HCT116 (cell line): ENCODE measurements at regions not wholly inside any gene's neighbourhood (a gene's known extent, or its start where the extent isn't known, plus 50 kb on each side); places are given as distances from the start of the nearest gene placed in this dataset.

Experiments used
- ATAC-seq: fragments of 200-7000 bp; cut with Tn5 transposase; 2 replicates; pipeline ENCODE4 v1.9.1; 2020; ENCODE audit warnings: mild to moderate bottlenecking, moderate library complexity
- BruUV-seq: library from RNA; stranded (reverse); fragments of 400-500 nt; replicated peaks from 2 replicates; lab custom pipeline; 2021; lab: Mats Ljungman, UMichigan
- CTCF ChIA-PET: fragments of 300-600 bp; sonication (Branson Sonifier 250); formaldehyde crosslinking; loops from one replicate; lab custom pipeline; 2021; ENCODE audit warnings: antibody characterized with exemption; lab: Charles Lee
- POLR2A ChIA-PET: fragments of 300-600, 350-600 bp; sonication (Branson Sonifier 250); formaldehyde crosslinking; loops from one replicate; lab custom pipeline; 2021; ENCODE audit warnings: antibody characterized with exemption; lab: Charles Lee
- RAD21 ChIA-PET, 2 experiments: fragments of 300-600 bp; sonication (Branson Sonifier 250); formaldehyde crosslinking; loops; one replicate each; lab custom pipeline; 2023; ENCODE audit warnings: low total read pairs in 2 of 2; ENCODE audit not compliant: uncharacterized antibody in 2 of 2, unreplicated experiment in 2 of 2, low non-redundant PET in 1 of 2; lab: Charles Lee
- DNase-seq: peaks from one replicate; pipeline ENCODE4 v3.0.0-alpha.2; 2010; ENCODE audit warnings: low read depth, low spot score
- H2AFZ ChIP-seq: fragments of 200-600 bp; shearing (Covaris generic), sonication (generic); 2 replicates; pipeline ENCODE4 v1.6.1; 2017; ENCODE audit warnings: low read depth, mixed run types, mixed read lengths, antibody characterized with exemption, low read length; ENCODE audit not compliant: poor library complexity, severe bottlenecking
- H3K27ac ChIP-seq: 2 replicates; pipeline ENCODE4 v1.5.1; 2012; ENCODE audit warnings: low read depth, low read length
- H3K27me3 ChIP-seq: fragments of 200-600 bp; sonication (generic); 2 replicates; pipeline ENCODE4 v1.6.1; 2016; ENCODE audit warnings: mixed run types, low read length, mixed read lengths; ENCODE audit not compliant: insufficient read depth
- H3K36me3 ChIP-seq, 2 experiments: fragments of 200-500 bp in 1 of 2; fragments of 200-600 bp in 1 of 2; sonication (Bioruptor generic) in 1 of 2; sonication (generic) in 1 of 2; 2 replicates each; pipeline versions ENCODE4 v1.5.1 to v1.6.1; 2014 to 2016; ENCODE audit warnings: low read length in 2 of 2, inconsistent platforms in 1 of 2, mixed read lengths in 1 of 2, mixed run types in 1 of 2; ENCODE audit not compliant: insufficient read depth in 2 of 2, control insufficient read depth in 1 of 2
- H3K4me1 ChIP-seq, 2 experiments: fragments of 200-600 bp in 1 of 2; sonication (generic) in 1 of 2; 2 replicates each; pipeline versions ENCODE4 v1.5.1 to v1.6.1; 2012 to 2017; ENCODE audit warnings: low read length in 2 of 2, inconsistent platforms in 1 of 2, mild to moderate bottlenecking in 1 of 2, mixed read lengths in 1 of 2, mixed run types in 1 of 2, moderate library complexity in 1 of 2; ENCODE audit not compliant: insufficient read depth in 2 of 2, control insufficient read depth in 1 of 2
- H3K4me2 ChIP-seq: fragments of 200-600 bp; sonication (generic); 2 replicates; pipeline ENCODE4 v1.6.1; 2017; ENCODE audit warnings: mixed run types, low read length, mixed read lengths
- H3K4me3 ChIP-seq, 2 experiments: fragments of 200-600 bp in 1 of 2; sonication (generic) in 1 of 2; replicated peaks in 1 of 2; 2 replicates each; pipeline ENCODE4 v1.5.1; 2011 to 2016; ENCODE audit warnings: low read length in 2 of 2, control low read depth in 1 of 2, low read depth in 1 of 2, mild to moderate bottlenecking in 1 of 2, mixed read lengths in 1 of 2, mixed run types in 1 of 2
- H3K79me2 ChIP-seq: fragments of 200-600 bp; sonication (generic); 2 replicates; pipeline ENCODE4 v1.6.1; 2017; ENCODE audit warnings: mild to moderate bottlenecking, mixed run types, low read length, moderate library complexity, mixed read lengths; ENCODE audit not compliant: insufficient read depth
- H3K9ac ChIP-seq: fragments of 200-600 bp; sonication (generic); 2 replicates; pipeline ENCODE4 v1.6.1; 2016; ENCODE audit warnings: low read length, mixed read lengths
- H3K9me2 ChIP-seq: fragments of 200-600 bp; sonication (generic), shearing (Covaris generic); 2 replicates; pipeline ENCODE4 v1.6.1; 2017; ENCODE audit warnings: mixed run types, mild to moderate bottlenecking, moderate library complexity; ENCODE audit not compliant: insufficient read depth
- H3K9me3 ChIP-seq, 2 experiments: fragments of 200-500 bp in 1 of 2; fragments of 200-600 bp in 1 of 2; sonication (Bioruptor generic) in 1 of 2; sonication (generic) in 1 of 2; 2 replicates each; pipeline ENCODE4 v1.6.1; 2014 to 2017; ENCODE audit warnings: low read length in 2 of 2, mixed read lengths in 2 of 2, inconsistent platforms in 1 of 2, low read depth in 1 of 2, mild to moderate bottlenecking in 1 of 2, mixed run types in 1 of 2, moderate library complexity in 1 of 2; ENCODE audit not compliant: control insufficient read depth in 1 of 2, insufficient read depth in 1 of 2
- H4K20me1 ChIP-seq: fragments of 200-600 bp; sonication (generic), shearing (Covaris generic); 2 replicates; pipeline ENCODE4 v1.6.1; 2017; ENCODE audit warnings: mixed run types, mild to moderate bottlenecking, moderate library complexity; ENCODE audit not compliant: insufficient read depth
- CEBPB ChIP-seq: IDR thresholded peaks from 2 replicates; pipeline ENCODE4 v1.6.1; 2012; ENCODE audit warnings: low read depth
- ELF1 ChIP-seq: IDR thresholded peaks from 2 replicates; pipeline ENCODE4 v1.6.1; 2012; ENCODE audit warnings: low read depth, borderline replicate concordance
- EZH2phosphoT487 ChIP-seq: fragments of 200-600 bp; IDR thresholded peaks from 2 replicates; pipeline ENCODE4 v1.6.1; 2018; ENCODE audit warnings: antibody characterized with exemption, borderline replicate concordance
- FOSL1 ChIP-seq: IDR thresholded peaks from 2 replicates; pipeline ENCODE4 v1.6.1; 2012; ENCODE audit warnings: low read depth
- JUND ChIP-seq: IDR thresholded peaks from 2 replicates; pipeline ENCODE4 v1.6.1; 2012
- POLR2A ChIP-seq: IDR thresholded peaks from 2 replicates; pipeline ENCODE4 v1.7.0; 2011; ENCODE audit warnings: borderline replicate concordance; ENCODE audit not compliant: insufficient read depth, insufficient read length; ENCODE audit errors: extremely low read depth
- POLR2AphosphoS5 ChIP-seq: IDR thresholded peaks from 2 replicates; pipeline ENCODE4 v1.6.1; 2011; ENCODE audit warnings: mild to moderate bottlenecking, low read depth, low read length, moderate library complexity
- SIN3A ChIP-seq: IDR thresholded peaks from 2 replicates; pipeline ENCODE4 v1.6.1; 2012; ENCODE audit warnings: low read depth
- TCF7L2 ChIP-seq: IDR thresholded peaks from 2 replicates; pipeline ENCODE4 v1.7.0; 2011; ENCODE audit warnings: borderline replicate concordance, inconsistent platforms; ENCODE audit not compliant: insufficient read depth, insufficient read length; ENCODE audit errors: extremely low read depth
- YY1 ChIP-seq: IDR thresholded peaks from 2 replicates; pipeline ENCODE4 v1.6.1; 2011; ENCODE audit warnings: low read length, low read depth, moderate library complexity, mild to moderate bottlenecking; ENCODE audit not compliant: insufficient replicate concordance; ENCODE audit errors: extremely low read depth
- ZFX ChIP-seq: fragments of 450-650 bp; IDR thresholded peaks from 2 replicates; pipeline ENCODE4 v1.6.1; 2017
- ZNF274 ChIP-seq: fragments of 200-500 bp; sonication (Bioruptor generic); IDR thresholded peaks from 2 replicates; pipeline ENCODE4 v1.6.1; 2014; ENCODE audit warnings: mild to moderate bottlenecking, low read depth, low read length, inconsistent platforms
- intact Hi-C: fragments of 100-400 bp; cut with micrococcal nuclease; formaldehyde crosslinking; loops from 2 replicates; pipeline ENCODE4 v1.10.0; 2022
- TF ChIP-seq, protein P1 (sequence below): IDR thresholded peaks from 2 replicates; pipeline ENCODE4 v1.6.1; 2012
- TF ChIP-seq, protein P2 (sequence below): IDR thresholded peaks from 2 replicates; pipeline ENCODE4 v1.6.1; 2011; ENCODE audit warnings: mild to moderate bottlenecking, low read length, moderate library complexity; ENCODE audit not compliant: insufficient replicate concordance; ENCODE audit errors: extremely low read depth
- TF ChIP-seq, protein P3 (sequence below), 3 experiments: fragments of 200-600 bp in 1 of 3; sonication (generic) in 1 of 3; IDR thresholded peaks in 2 of 3; conservative IDR thresholded peaks in 1 of 3; 2 replicates each; pipeline ENCODE4 v1.5.1; 2012 to 2017; ENCODE audit warnings: low read depth in 2 of 3, low read length in 2 of 3, antibody characterized with exemption in 1 of 3, borderline replicate concordance in 1 of 3, control low read depth in 1 of 3, mild to moderate bottlenecking in 1 of 3, mixed read lengths in 1 of 3, mixed run types in 1 of 3, moderate library complexity in 1 of 3; ENCODE audit not compliant: insufficient read depth in 1 of 3

DNA sequence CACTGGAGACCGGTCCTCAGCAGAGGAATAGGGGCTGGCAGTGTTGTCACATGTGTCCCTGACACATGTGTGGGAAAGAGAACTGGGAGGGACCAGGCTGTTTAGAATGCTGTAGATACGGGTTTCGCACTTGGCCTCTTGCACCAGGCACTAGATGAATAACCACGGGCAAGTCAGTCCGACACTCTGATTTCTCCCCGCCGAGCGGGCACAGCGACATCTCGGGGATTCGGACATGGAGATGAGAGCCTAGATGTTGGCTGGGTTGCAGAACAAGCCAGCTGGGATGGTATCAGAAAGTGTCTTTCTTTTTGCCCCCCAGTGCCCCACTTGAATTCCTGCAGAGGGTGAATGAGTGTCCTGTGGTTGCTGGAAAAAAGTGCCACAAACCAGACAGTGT is 80.6 kb upstream of the SLC22A11 start:
- BruUV-seq: no TSS peak
- Histone ChIP-seq H3K9me2 (0 out of 2 replicates have a peak, but pooled peaks cover 2% of the 10 kb centered on the region), H4K20me1 (no peaks in the 10 kb centered on the region), H3K9ac (no peak overlapping the region), H3K27ac (no peak overlapping the region), H3K4me2 (no peak overlapping the region), H3K27me3 (peaks cover 10% of the 10 kb centered on the region), H3K4me1 (no peaks in the 10 kb centered on the region), H3K4me3 (no peak overlapping the region), H3K9me3 (no peaks in the 10 kb centered on the region), H2AFZ (no peak overlapping the region), H3K36me3 (no peaks in the 10 kb centered on the region), H3K79me2 (no peaks in the 10 kb centered on the region)
- ATAC-seq (no peak), DNase-seq (no peak)
- POLR2A ChIA-PET: no interaction called here
- TF ChIP-seq POLR2A (no peak), FOSL1 (no peak)
- TF ChIP-seq, protein P1, sequence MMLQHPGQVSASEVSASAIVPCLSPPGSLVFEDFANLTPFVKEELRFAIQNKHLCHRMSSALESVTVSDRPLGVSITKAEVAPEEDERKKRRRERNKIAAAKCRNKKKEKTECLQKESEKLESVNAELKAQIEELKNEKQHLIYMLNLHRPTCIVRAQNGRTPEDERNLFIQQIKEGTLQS: no peak
- CTCF ChIA-PET: no interaction called here
- RAD21 ChIA-PET: no interaction called here
- intact Hi-C loops: no loop called here

DNA sequence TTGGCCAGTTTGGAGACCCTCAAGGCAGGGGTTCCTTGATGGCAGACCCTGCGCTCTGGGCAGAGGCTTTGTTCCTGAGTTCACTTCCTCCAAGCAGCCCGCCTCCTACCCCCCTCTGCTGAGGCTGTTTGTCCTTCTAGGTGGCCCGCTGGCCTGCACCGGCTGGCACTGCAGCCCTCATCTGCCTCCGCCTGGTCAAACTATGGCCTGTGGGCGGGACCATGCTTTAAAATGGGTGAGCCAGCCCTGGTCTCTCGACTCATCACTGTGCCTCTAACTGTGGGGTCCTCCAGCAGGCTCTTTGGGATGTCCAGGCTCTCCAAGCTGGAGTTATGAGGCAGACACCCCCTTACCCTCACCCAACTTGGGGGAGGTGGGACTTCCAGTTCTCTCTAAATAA is 78.9 kb upstream of the SLC22A11 start:
- no peak for ATAC-seq
- BruUV-seq: no TSS peak
- no peak overlapping the region for H3K4me3 ChIP-seq
- no peak for TF ChIP-seq TCF7L2
- TF ChIP-seq YY1: no peak
- no peak for TF ChIP-seq EZH2phosphoT487
- TF ChIP-seq ELF1: no peak
- TF ChIP-seq, protein P2, sequence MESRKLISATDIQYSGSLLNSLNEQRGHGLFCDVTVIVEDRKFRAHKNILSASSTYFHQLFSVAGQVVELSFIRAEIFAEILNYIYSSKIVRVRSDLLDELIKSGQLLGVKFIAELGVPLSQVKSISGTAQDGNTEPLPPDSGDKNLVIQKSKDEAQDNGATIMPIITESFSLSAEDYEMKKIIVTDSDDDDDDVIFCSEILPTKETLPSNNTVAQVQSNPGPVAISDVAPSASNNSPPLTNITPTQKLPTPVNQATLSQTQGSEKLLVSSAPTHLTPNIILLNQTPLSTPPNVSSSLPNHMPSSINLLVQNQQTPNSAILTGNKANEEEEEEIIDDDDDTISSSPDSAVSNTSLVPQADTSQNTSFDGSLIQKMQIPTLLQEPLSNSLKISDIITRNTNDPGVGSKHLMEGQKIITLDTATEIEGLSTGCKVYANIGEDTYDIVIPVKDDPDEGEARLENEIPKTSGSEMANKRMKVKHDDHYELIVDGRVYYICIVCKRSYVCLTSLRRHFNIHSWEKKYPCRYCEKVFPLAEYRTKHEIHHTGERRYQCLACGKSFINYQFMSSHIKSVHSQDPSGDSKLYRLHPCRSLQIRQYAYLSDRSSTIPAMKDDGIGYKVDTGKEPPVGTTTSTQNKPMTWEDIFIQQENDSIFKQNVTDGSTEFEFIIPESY: no peak
- TF ChIP-seq JUND: no peak
- no peak for TF ChIP-seq SIN3A
- no peak for TF ChIP-seq ZNF274
- no peak for TF ChIP-seq POLR2A
- TF ChIP-seq, protein P3, sequence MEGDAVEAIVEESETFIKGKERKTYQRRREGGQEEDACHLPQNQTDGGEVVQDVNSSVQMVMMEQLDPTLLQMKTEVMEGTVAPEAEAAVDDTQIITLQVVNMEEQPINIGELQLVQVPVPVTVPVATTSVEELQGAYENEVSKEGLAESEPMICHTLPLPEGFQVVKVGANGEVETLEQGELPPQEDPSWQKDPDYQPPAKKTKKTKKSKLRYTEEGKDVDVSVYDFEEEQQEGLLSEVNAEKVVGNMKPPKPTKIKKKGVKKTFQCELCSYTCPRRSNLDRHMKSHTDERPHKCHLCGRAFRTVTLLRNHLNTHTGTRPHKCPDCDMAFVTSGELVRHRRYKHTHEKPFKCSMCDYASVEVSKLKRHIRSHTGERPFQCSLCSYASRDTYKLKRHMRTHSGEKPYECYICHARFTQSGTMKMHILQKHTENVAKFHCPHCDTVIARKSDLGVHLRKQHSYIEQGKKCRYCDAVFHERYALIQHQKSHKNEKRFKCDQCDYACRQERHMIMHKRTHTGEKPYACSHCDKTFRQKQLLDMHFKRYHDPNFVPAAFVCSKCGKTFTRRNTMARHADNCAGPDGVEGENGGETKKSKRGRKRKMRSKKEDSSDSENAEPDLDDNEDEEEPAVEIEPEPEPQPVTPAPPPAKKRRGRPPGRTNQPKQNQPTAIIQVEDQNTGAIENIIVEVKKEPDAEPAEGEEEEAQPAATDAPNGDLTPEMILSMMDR (IDR thresholded peaks at IDR 0.05 in 2 of 3, conservative IDR thresholded peaks at IDR 0.05 in 1 of 3; ENCODE audit: borderline replicate concordance in 1 of 3, insufficient read depth in 1 of 3, low read depth in 2 of 3, low read length in 2 of 3): no peak
- TF ChIP-seq POLR2AphosphoS5: no peak
- TF ChIP-seq CEBPB: no peak
- TF ChIP-seq ZFX: no peak
- TF ChIP-seq, all 23 proteins: peak for 0
- H3K4me2 ChIP-seq: no peak overlapping the region
- no peaks in the 10 kb centered on the region for H3K79me2 ChIP-seq
- H3K9me3 ChIP-seq: no peaks in the 10 kb centered on the region
- ChIA-PET RAD21 (no interaction called here), CTCF (interaction anchor here (1.4 kb wide), 1 partner anchor 28 kb away, joined by 5 read pairs; no protein-coding TSS in a partner anchor), POLR2A (no interaction called here)
- H3K27me3 ChIP-seq: peaks cover 10% of the 10 kb centered on the region; the same call in 1 of the 2 replicates
- no peaks in the 10 kb centered on the region for H4K20me1 ChIP-seq
- no peak overlapping the region for H2AFZ ChIP-seq
- intact Hi-C loops: no loop called here
- DNase-seq: no peak
- H3K36me3 ChIP-seq: no peaks in the 10 kb centered on the region
- H3K9ac ChIP-seq: no peak overlapping the region
- 0 out of 2 replicates have a peak, but pooled peaks cover under 1% of the 10 kb centered on the region for H3K9me2 ChIP-seq
- no peaks in the 10 kb centered on the region for H3K4me1 ChIP-seq
- H3K27ac ChIP-seq: no peak overlapping the region
